ENCODE measurements at regions not wholly inside any gene's neighbourhood (a gene's known extent, or its start where the extent isn't known, plus 50 kb on each side); places are given as distances from the start of the nearest gene placed in this dataset.

- TF ChIP-seq CTCF (IDR thresholded peaks at IDR 0.05) (no peak), POLR2A (IDR thresholded peaks at IDR 0.05) (no peak)
Measured at GRCh38 chr7:110204527-110204926, 886.4 kb upstream of the LRRN3 start.

Data from uterus (tissue), 2 donors.